Renal cortex interstitium (tissue), 11 donors: ENCODE measurements at regions not wholly inside any gene's neighbourhood (a gene's known extent, or its start where the extent isn't known, plus 50 kb on each side); places are given as distances from the start of the nearest gene placed in this dataset.
"Not testable (repeated sequence)": the region's sequence is repeated elsewhere in the genome, so short reads cannot be mapped to it uniquely, and the experiment has no call there.

Source experiments
- DNase-seq, 11 donors: peaks; one replicate each; pipeline ENCODE4 v3.0.0-alpha.2; 2013; ENCODE audit warnings: low read depth in 9 of 11, low spot score in 4 of 11; ENCODE audit errors: extremely low read depth in 1 of 11

GRCh38 chr5:5770825-5771224, 348.3 kb downstream of the ICE1 start:
- DNase-seq = no peak

GRCh38 chr5:5767286-5767928, 344.9 kb downstream of the ICE1 start:
- DNase-seq = no peak

GRCh38 chr5:5765066-5765850, 342.8 kb downstream of the ICE1 start:
- no peak for DNase-seq

GRCh38 chr5:5764246-5764645, 341.8 kb downstream of the ICE1 start:
- DNase-seq = no peak

GRCh38 chr5:5756762-5757161, 334.3 kb downstream of the ICE1 start:
- no peak for DNase-seq

GRCh38 chr5:5755888-5756287, 333.4 kb downstream of the ICE1 start:
- DNase-seq = no peak

GRCh38 chr5:5752844-5753243, 330.4 kb downstream of the ICE1 start:
- DNase-seq = no peak

GRCh38 chr5:5751987-5752386, 329.5 kb downstream of the ICE1 start:
- no peak for DNase-seq

GRCh38 chr5:5751498-5751897, 329.0 kb downstream of the ICE1 start:
- no peak for DNase-seq

GRCh38 chr5:5741418-5741817, 318.9 kb downstream of the ICE1 start:
- no peak for DNase-seq

- no peak for DNase-seq
These were observed 317.0 kb downstream of the ICE1 start for GRCh38 chr5:5739490-5739945.

GRCh38 chr5:5738797-5739489, 316.5 kb downstream of the ICE1 start:
- DNase-seq = no peak

- no peak for DNase-seq
These were observed 313.5 kb downstream of the ICE1 start for GRCh38 chr5:5736007-5736406.

GRCh38 chr5:5733058-5733457, 310.6 kb downstream of the ICE1 start:
- not testable (repeated sequence) for DNase-seq

- no peak for DNase-seq
These were observed 303.9 kb downstream of the ICE1 start for GRCh38 chr5:5726401-5726800.

- DNase-seq = no peak
These were observed 299.4 kb downstream of the ICE1 start for GRCh38 chr5:5721881-5722280.

- DNase-seq = no peak
These were observed 296.8 kb downstream of the ICE1 start for GRCh38 chr5:5719292-5719691.

- DNase-seq = no peak
These were observed 294.2 kb downstream of the ICE1 start for GRCh38 chr5:5716665-5717064.

- no peak for DNase-seq
These were observed 289.1 kb downstream of the ICE1 start for GRCh38 chr5:5711592-5711991.

GRCh38 chr5:5711112-5711511, 288.6 kb downstream of the ICE1 start:
- DNase-seq = no peak
